H1 (cell line): ENCODE measurements at regions not wholly inside any gene's neighbourhood (a gene's known extent, or its start where the extent isn't known, plus 50 kb on each side); places are given as distances from the start of the nearest gene placed in this dataset.

Source experiments
- EZH2 ChIP-seq: fragments of 200-600 bp; sonication (generic); IDR thresholded peaks from 2 replicates; pipeline ENCODE4 v1.7.1; 2012; ENCODE audit warnings: low read depth, mild to moderate bottlenecking, moderate library complexity, low read length, inconsistent platforms; ENCODE audit not compliant: severe bottlenecking
- POLR2A ChIP-seq, 2 experiments: IDR thresholded peaks; 1 replicate in 1 of 2; 2 replicates in 1 of 2; pipeline ENCODE4 v1.6.1; 2011; ENCODE audit warnings: low read depth in 2 of 2, low read length in 2 of 2, mild to moderate bottlenecking in 2 of 2; ENCODE audit errors: control extremely low read depth in 1 of 2
- USF2 ChIP-seq: IDR thresholded peaks from 2 replicates; pipeline ENCODE4 v1.6.1; 2011; ENCODE audit warnings: low read length, improper control_type of control experiment

DNA sequence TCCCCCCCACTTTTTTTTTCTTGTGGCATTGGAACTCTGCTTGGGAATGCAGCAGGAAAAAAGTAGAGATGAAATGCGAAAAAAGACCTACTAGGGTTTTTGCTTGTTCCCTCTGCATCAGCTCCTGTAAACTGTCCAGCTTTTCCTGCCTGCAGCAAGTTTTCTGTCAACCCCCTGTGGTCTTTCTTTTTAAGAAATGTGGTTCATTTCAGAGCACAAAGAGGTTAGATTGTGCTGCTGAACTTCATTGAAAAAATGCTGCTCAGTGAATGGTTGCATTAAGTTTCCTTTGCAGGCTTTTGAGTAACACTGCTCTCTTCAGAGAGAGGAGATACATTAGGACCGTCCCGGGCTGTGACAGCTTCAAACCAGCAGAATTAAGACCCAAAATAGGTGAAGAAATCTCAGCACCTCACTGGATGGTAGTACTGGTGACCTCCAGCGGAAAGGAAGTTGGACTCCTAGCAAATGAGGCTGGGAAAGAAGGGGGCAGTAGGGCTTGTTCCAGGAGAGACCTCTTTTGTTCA, 80.7 kb downstream of the NDUFS5 start:
- no peak for TF ChIP-seq EZH2
- no peak; a peak in 1 of 3 replicates for TF ChIP-seq POLR2A (IDR thresholded peaks at IDR 0.05; ENCODE audit: control extremely low read depth in 1 of 2, low read depth in 2 of 2, low read length in 2 of 2)
- peak; percentile 8; the same call in 1 of the 2 replicates for TF ChIP-seq USF2
